ENCODE measurements at regions not wholly inside any gene's neighbourhood (a gene's known extent, or its start where the extent isn't known, plus 50 kb on each side); places are given as distances from the start of the nearest gene placed in this dataset.
A peak's percentile ranks its signal among the peaks of the same experiment; 100 is the strongest.

GRCh38 chr18:10230072-10230471 is 224.4 kb upstream of the APCDD1 start:
- ATAC-seq (peak; percentile 86), DNase-seq (ENCODE audit: low read depth, low spot score) (peak; percentile 44)
- ChIA-PET CTCF (no interaction called here), RAD21 (ENCODE audit: low non-redundant PET in 1 of 2, low total read pairs in 2 of 2, uncharacterized antibody in 2 of 2, unreplicated experiment in 2 of 2) (no interaction called here), POLR2A (no interaction called here)
- Histone ChIP-seq H2AFZ (ENCODE audit: low read depth, low read length, poor library complexity, severe bottlenecking) (no peak overlapping the region), H3K79me2 (ENCODE audit: insufficient read depth, low read length) (no peaks in the 10 kb centered on the region), H3K9me3 (ENCODE audit: control insufficient read depth in 1 of 2, insufficient read depth in 1 of 2, low read depth in 1 of 2, low read length in 2 of 2) (peaks cover 0 to 4% of the 10 kb centered on the region in 2 experiments; a peak in 1 of 4 replicates), H3K4me1 (ENCODE audit: control insufficient read depth in 1 of 2, insufficient read depth in 2 of 2, low read length in 2 of 2) (peaks cover 0 to 6% of the 10 kb centered on the region in 2 experiments; a peak in 2 of 4 replicates), H4K20me1 (ENCODE audit: insufficient read depth) (no peaks in the 10 kb centered on the region), H3K4me3 (replicated peaks in 1 of 2; ENCODE audit: low read depth in 1 of 2, low read length in 2 of 2) (no peak overlapping the region), H3K36me3 (ENCODE audit: control insufficient read depth in 1 of 2, insufficient read depth in 2 of 2, low read length in 2 of 2) (no peaks in the 10 kb centered on the region), H3K4me2 (ENCODE audit: low read length) (no peak overlapping the region), H3K9me2 (ENCODE audit: insufficient read depth) (no peaks in the 10 kb centered on the region), H3K27me3 (ENCODE audit: insufficient read depth, low read length) (no peaks in the 10 kb centered on the region), H3K9ac (ENCODE audit: low read length) (no peak overlapping the region), H3K27ac (ENCODE audit: low read depth, low read length) (no peak overlapping the region)
- TF ChIP-seq CTCF (IDR thresholded peaks at IDR 0.05 in 2 of 3, conservative IDR thresholded peaks at IDR 0.05 in 1 of 3; ENCODE audit: borderline replicate concordance in 1 of 3, insufficient read depth in 1 of 3, low read depth in 2 of 3, low read length in 2 of 3) (peak in 2 of 3 experiments; percentile 15 to 21; a peak in 2 of 6 replicates), FOSL1 (IDR thresholded peaks at IDR 0.05; ENCODE audit: low read depth) (peak; percentile 44), ELF1 (IDR thresholded peaks at IDR 0.05; ENCODE audit: borderline replicate concordance, low read depth) (no peak), CBX3 (IDR thresholded peaks at IDR 0.05; ENCODE audit: low read depth) (peak; percentile 50; the same call in 1 of the 2 replicates), YY1 (IDR thresholded peaks at IDR 0.05; ENCODE audit: extremely low read depth, insufficient replicate concordance, low read depth, low read length) (peak; percentile 53), JUND (IDR thresholded peaks at IDR 0.05) (peak; percentile 44; the same call in 1 of the 2 replicates)
- BruUV-seq (replicated peaks), result no TSS peak
- intact Hi-C loops (cut with micrococcal nuclease), result no loop called here

- no peak for ATAC-seq
- TF ChIP-seq POLR2A (IDR thresholded peaks at IDR 0.05; ENCODE audit: borderline replicate concordance, extremely low read depth, insufficient read depth, insufficient read length) (no peak), EZH2phosphoT487 (IDR thresholded peaks at IDR 0.05; ENCODE audit: borderline replicate concordance) (no peak), EGR1 (IDR thresholded peaks at IDR 0.05; ENCODE audit: low read depth) (no peak), POLR2AphosphoS5 (IDR thresholded peaks at IDR 0.05; ENCODE audit: low read depth, low read length) (no peak), ZBTB33 (IDR thresholded peaks at IDR 0.05; ENCODE audit: extremely low read depth, insufficient replicate concordance, low read length) (no peak), RAD21 (IDR thresholded peaks at IDR 0.05; ENCODE audit: low read depth) (no peak), REST (IDR thresholded peaks at IDR 0.05; ENCODE audit: low read depth) (no peak), FOSL1 (IDR thresholded peaks at IDR 0.05; ENCODE audit: low read depth) (no peak)
Observed at GRCh38 chr18:10231220-10231619, 223.2 kb upstream of the APCDD1 start.

More at GRCh38 chr18:10231220-10231619, 223.2 kb upstream of the APCDD1 start:
- no peak overlapping the region for H3K4me2 ChIP-seq (ENCODE audit: low read length)
- CTCF ChIA-PET, result no interaction called here
- no peak overlapping the region for H3K4me3 ChIP-seq (replicated peaks in 1 of 2; ENCODE audit: low read depth in 1 of 2, low read length in 2 of 2)
- intact Hi-C loops (cut with micrococcal nuclease), result no loop called here
- H3K9me2 ChIP-seq (ENCODE audit: insufficient read depth), result no peaks in the 10 kb centered on the region
- RAD21 ChIA-PET (ENCODE audit: low non-redundant PET in 1 of 2, low total read pairs in 2 of 2, uncharacterized antibody in 2 of 2, unreplicated experiment in 2 of 2), result no interaction called here
- H3K36me3 ChIP-seq (ENCODE audit: control insufficient read depth in 1 of 2, insufficient read depth in 2 of 2, low read length in 2 of 2), result no peaks in the 10 kb centered on the region
- no peak overlapping the region for H3K9ac ChIP-seq (ENCODE audit: low read length)
- POLR2A ChIA-PET, result no interaction called here
- H2AFZ ChIP-seq (ENCODE audit: low read depth, low read length, poor library complexity, severe bottlenecking), result no peak overlapping the region
- no TSS peak for BruUV-seq (replicated peaks)
- no peak overlapping the region for H3K27ac ChIP-seq (ENCODE audit: low read depth, low read length)
- peaks cover 0 to 6% of the 10 kb centered on the region in 2 experiments; a peak in 2 of 4 replicates for H3K4me1 ChIP-seq (ENCODE audit: control insufficient read depth in 1 of 2, insufficient read depth in 2 of 2, low read length in 2 of 2)
- no peak for DNase-seq (ENCODE audit: low read depth, low spot score)
- H3K27me3 ChIP-seq (ENCODE audit: insufficient read depth, low read length), result no peaks in the 10 kb centered on the region
- peaks cover 0 to 4% of the 10 kb centered on the region in 2 experiments; a peak in 1 of 4 replicates for H3K9me3 ChIP-seq (ENCODE audit: control insufficient read depth in 1 of 2, insufficient read depth in 1 of 2, low read depth in 1 of 2, low read length in 2 of 2)
- no peaks in the 10 kb centered on the region for H4K20me1 ChIP-seq (ENCODE audit: insufficient read depth)
- no peaks in the 10 kb centered on the region for H3K79me2 ChIP-seq (ENCODE audit: insufficient read depth, low read length)

Measured in HCT116 (cell line).